SK-N-SH (cell line): ENCODE measurements at regions not wholly inside any gene's neighbourhood (a gene's known extent, or its start where the extent isn't known, plus 50 kb on each side); places are given as distances from the start of the nearest gene placed in this dataset.

Source experiments
- EP300 ChIP-seq, 2 experiments: IDR thresholded peaks; 2 replicates each; pipeline versions ENCODE4 v1.4.0 to v1.6.1; 2012; ENCODE audit warnings: borderline replicate concordance in 1 of 2, low read depth in 1 of 2, low read length in 1 of 2
- RFX5 ChIP-seq: IDR thresholded peaks from 2 replicates; pipeline ENCODE4 v1.6.1; 2012; ENCODE audit warnings: mild to moderate bottlenecking, improper control_type of control experiment, low read length
- SMC3 ChIP-seq: IDR thresholded peaks from 2 replicates; pipeline ENCODE4 v1.6.1; 2012; ENCODE audit warnings: low read depth, low read length, improper control_type of control experiment
- TF ChIP-seq, protein P1 (sequence below): fragments of 200-600 bp; sonication (generic); IDR thresholded peaks from 2 replicates; pipeline ENCODE4 v1.6.1; 2017; ENCODE audit warnings: antibody characterized with exemption, mild to moderate bottlenecking, moderate library complexity

DNA sequence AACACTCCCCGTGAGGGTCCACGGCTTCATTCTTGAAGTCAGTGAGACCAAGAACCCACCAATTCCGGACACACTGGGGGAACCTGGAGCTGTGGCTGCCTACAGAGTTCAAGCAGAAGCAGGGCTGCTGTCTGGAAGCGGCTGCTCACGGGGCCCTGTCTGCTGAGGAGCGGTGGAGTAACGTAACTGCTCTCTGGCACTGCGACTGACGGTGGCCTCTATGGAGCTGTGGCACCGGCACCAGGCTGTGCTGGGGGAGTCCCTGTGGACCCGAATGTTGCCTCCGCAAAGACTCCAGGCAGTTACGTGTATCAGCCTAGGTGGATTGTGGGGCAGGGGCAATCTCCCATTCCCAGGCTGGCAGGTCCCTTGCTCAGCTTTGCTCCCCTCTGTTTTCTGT lies 703.3 kb upstream of the FRG1 start:
- TF ChIP-seq, protein P1, sequence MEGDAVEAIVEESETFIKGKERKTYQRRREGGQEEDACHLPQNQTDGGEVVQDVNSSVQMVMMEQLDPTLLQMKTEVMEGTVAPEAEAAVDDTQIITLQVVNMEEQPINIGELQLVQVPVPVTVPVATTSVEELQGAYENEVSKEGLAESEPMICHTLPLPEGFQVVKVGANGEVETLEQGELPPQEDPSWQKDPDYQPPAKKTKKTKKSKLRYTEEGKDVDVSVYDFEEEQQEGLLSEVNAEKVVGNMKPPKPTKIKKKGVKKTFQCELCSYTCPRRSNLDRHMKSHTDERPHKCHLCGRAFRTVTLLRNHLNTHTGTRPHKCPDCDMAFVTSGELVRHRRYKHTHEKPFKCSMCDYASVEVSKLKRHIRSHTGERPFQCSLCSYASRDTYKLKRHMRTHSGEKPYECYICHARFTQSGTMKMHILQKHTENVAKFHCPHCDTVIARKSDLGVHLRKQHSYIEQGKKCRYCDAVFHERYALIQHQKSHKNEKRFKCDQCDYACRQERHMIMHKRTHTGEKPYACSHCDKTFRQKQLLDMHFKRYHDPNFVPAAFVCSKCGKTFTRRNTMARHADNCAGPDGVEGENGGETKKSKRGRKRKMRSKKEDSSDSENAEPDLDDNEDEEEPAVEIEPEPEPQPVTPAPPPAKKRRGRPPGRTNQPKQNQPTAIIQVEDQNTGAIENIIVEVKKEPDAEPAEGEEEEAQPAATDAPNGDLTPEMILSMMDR: no peak
- TF ChIP-seq RFX5 (no peak), EP300 (IDR thresholded peaks at IDR 0.05; ENCODE audit: borderline replicate concordance in 1 of 2, low read depth in 1 of 2, low read length in 1 of 2) (no peak), SMC3 (no peak)
